ENCODE measurements at regions not wholly inside any gene's neighbourhood (a gene's known extent, or its start where the extent isn't known, plus 50 kb on each side); places are given as distances from the start of the nearest gene placed in this dataset.
A peak's percentile ranks its signal among the peaks of the same experiment; 100 is the strongest.

DNA sequence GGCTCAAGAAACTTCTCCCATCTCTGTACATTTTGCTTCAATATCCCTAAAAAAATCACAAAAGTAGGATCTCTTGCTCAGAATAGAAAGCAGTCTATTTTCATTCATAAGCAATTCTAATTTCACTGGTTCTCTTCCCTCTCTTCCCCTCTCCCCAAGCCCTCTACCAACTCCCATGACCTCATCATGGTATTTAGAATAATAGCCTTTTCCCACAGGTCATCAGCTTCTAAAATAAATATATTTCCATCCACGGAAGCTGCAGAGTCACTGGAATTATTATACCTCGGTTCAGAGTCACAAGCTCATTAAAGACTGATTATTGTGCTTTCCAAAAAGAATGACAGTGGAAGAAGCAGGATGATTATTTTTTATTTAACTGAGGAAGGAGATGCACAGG, 84.2 kb upstream of the ADRA1B start:
- no peak for DNase-seq

DNA sequence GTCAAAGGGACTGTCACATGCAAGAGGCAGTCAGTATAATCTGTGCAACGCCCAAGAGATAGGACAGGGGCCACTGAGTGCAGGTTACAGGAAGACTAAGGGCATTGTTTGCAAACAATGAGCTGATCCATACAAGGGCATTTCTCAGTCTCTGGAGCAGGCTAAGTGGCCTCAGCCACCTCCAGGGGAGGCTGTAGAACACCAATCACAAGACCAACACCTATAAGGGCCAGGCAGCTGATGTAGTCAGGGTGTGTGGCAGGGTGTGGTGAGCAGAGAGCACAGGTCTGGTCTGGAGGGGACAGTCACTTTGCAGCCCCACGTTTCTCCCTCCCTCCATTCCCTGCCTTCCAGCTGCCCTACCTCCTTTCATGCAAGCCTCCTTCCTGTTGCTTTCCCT, 83.2 kb upstream of the ADRA1B start:
- DNase-seq = no peak

DNA sequence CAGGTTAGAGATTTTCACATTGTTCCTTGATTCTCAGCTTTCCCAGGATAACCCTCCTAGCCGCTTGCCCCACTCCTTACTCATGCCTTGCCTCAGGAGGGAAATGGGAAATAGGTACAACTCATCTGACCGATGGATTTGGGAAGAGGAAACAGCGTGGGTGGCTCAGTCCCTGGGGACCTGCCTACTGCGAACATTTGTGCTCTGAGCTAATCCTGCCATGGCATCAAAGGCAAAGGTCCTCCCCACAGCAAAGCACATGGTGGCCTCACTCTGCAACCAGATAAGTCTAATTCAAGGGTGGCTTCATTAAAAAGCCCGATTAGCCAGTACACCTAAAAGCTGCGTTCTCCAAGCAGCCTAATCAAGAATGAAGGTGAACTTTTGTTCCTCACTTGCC, 82.4 kb upstream of the ADRA1B start:
- peak; percentile 37 for DNase-seq

DNA sequence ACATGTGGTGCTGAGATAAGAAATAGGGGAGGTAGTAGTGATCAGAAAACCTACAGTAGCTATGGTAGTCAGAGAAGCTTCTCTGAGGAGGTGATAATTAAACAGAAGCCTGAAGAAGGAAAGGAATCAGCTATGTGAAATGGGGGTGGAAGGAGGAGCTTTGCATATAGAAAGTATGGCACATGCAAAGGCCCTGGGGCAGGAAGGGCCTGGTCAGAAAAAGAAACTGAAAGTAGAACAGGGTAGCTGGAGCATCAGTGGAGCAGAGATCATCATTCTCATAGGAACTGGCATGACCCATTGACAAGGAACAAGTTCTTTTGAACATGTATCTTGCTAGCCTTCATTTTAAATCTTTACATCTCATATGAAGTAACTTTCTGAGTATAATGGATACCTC, 80.7 kb upstream of the ADRA1B start:
- DNase-seq = no peak

GRCh38 chr5:159836691-159837090, 79.6 kb upstream of the ADRA1B start:
- no peak for DNase-seq

GRCh38 chr5:159837860-159838259, 78.4 kb upstream of the ADRA1B start:
- no peak for DNase-seq

DNA sequence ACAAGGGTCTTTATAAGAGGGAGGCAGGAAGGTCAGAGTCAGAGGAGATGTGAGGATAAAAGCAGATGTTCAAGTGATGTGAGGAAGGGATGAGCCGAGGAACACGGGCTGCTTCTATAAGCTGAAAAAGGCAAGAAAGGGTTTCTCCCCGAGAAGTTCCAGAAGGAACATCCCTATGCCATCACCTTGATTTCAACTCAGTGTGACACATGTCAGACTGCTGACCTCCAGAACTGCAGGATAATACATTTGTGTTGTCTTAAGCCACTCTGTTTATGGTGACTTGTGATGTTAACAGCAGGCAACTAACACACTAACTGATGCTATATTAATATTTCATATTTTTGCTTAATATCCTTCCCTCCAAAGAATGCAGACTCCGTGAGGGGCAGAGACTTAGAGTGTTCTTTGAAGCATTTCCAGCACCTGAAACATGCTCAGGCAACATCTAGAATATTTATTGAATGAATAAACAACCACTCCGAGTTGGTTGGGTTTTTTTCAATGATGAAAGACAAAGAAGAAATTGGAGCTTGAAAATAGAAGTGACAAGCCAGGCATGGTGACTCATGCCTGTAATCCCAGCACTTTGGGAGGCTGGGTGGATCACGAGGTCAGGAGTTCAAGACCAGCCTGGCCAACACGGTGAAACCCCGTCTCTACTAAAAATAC, 77.6 kb upstream of the ADRA1B start:
- no peak for DNase-seq

DNA sequence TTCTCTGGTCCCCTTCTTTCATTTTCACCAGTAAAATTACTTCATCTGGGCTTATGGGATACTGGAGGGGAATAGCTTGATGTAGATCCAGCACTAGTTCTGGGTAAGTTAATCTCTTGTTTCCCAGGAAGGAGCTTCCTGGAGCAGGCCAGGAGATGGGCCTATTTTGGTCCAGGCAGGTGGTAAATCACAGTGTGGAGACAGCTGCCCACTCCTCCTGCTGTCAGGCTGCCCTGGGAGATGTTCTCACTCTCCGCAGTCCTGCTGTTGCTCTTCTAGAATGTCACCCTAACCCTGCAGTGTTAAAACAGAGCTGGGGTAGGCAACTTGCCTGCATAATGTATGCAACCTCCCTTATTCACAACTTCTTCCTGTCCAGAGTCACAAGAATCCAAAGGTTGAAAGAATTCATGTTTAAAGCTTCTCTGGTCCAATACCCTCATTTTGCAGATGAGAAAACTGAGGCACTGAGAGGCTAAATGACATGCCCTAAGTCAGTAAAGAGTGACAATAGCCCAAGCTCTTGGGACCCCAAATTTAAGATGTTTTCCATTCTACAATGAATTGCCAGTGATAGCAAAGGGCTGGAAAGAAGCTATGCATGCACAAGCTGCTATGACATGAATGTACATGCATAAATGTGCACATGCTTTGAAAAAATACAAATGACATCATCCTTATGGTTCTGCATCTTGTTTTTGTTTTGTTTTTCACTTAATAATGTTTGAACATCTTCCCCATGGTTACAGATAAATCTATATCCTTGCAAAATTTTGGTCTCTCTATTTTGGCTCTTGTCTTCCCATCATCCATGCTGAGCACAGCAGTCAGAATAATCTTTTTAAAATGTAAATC, 71.8 kb upstream of the ADRA1B start:
- DNase-seq = no peak

- DNase-seq = no peak
These were observed 66.7 kb upstream of the ADRA1B start for GRCh38 chr5:159849437-159850083.

DNA sequence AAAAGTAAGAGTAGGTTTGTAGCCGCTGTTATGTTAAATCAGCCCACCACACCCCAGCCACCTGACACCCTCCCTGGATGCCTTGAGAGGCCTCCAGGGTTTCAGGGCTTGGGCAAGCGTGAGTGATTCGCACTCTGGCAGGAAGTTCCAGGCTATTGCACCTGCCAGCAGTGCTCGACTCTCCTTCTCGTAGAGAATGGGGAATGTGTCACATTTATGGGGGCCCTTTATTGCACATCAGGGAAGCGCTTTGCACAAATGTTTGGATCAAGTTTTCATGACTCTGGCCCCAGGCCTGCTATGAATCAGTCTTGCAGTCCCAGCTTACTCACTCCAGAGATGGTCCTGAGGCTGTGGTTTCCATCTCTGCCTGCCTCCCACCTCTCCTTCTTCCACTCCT, 66.1 kb upstream of the ADRA1B start:
- no peak for DNase-seq

DNA sequence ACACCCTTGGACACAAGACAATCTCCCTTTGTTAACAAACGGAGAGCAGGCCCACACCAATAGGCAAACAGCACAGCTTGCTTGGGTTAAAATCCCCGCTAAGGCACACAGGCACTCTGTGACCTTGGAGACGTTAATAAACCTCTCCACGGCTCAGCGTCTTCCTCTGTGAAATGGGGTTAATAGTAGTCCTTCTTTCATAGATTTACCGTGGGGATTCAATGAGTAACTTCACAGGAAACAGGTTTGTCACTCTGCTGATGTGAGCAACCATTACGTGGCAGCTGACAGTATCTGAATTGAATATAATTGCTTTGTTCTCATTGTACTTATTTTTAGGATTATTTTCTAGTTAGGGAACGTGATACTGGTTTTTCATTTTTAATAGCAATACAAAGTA, 65.2 kb upstream of the ADRA1B start:
- DNase-seq = no peak

DNA sequence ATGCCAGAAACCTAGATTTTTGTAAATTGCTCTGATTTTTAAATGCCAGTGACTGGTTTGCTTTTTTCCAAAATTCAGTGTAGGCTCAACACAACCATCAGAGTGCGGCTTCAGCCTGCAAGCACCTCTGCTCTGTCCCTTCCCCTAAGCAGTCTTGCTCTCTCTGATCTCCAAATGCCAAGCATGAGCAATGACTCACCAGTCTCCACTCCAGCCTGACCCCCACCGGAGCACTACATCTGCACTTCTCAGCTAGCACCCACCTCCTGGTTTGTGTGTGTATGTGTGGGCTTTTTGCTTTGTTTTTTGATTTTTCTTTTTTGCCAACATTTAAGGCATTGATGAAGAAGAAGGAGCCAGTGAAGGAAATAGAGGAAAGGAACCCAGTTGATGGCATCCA, 61.4 kb upstream of the ADRA1B start:
- DNase-seq = no peak

DNA sequence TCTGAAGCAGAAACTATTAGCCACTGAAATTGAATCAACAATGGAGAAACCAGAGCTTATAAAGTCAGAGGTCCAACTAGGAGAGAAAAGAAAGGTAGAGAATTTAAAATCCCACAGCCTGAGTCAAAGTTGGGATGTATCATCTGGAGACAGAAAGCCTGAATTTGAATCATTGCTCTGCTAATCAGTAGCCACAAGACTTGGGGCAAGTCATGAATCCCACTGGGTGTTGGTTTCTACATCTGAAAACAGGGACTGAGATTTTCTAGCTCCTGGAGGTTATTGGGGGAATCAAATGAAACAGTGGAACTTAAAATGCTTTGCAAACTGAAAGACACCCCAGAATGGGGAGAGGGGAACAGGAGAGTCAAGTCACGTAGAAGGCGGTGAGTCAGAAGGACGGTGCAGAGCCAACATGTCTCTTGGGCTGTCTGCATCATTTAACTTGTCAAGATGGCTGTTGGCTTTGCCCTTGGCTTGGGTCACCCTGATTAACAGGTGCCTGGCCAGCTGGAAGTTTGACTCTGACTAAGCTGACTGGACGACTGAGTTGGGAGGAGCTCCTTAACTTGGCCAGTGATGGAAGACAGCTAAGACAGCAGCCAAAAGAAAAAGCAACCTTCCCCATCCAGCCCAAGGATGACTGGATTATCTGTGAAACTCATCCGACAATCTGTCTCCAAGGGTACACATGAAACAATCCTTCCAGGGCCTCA, 60.6 kb upstream of the ADRA1B start:
- DNase-seq = peak; percentile 20

DNA sequence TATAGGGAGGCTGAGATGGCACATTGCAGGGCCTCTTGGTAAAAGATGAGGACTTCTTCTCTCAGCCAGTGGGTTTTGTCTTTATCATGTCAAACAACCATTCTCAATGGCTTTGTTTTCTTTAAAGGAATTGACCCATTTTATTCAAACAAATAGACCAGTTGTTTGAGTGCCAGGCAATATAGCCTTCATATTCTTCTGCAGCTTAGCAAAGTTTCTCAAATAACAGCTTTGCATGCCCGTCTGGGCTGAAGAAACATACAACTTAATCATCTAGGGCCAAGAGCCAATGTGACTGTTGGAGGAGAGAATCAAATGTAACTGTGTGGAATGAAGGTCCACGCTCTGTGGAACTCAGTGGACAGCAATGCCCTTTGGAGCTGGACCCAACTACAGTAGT, 57.4 kb upstream of the ADRA1B start:
- no peak for DNase-seq

- DNase-seq = no peak
These were observed 55.2 kb upstream of the ADRA1B start for GRCh38 chr5:159861086-159861485.

- no peak for DNase-seq
These were observed 51.2 kb upstream of the ADRA1B start for GRCh38 chr5:159864885-159865691.

DNA sequence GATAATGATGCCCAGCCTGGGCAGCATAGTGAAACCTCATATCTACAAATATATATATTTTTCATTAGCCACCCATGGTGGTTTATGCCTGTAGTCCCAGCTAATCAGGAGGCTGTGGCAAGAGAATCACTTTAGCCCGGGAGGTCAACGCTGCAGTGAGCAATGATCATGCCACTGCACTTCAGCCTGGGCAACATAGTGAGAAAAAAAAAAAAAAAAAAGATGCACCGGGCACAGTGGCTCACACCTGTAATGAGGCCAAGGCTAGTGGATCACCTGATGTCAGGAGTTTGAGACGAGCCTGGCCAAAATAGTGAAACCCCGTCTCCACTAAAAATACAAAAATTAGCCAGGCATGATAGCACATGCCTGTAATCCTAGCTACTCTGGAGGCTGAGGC, 50.2 kb upstream of the ADRA1B start:
- no peak for DNase-seq
